HepG2 (cell line): ENCODE measurements at regions not wholly inside any gene's neighbourhood (a gene's known extent, or its start where the extent isn't known, plus 50 kb on each side); places are given as distances from the start of the nearest gene placed in this dataset.

Source experiments
- ATAC-seq: fragments of 200-7000 bp; cut with Tn5 transposase; 3 replicates; pipeline ENCODE4 v1.9.1; 2020; ENCODE audit warnings: mild to moderate bottlenecking, moderate library complexity
- BruUV-seq: library from RNA; stranded (reverse); fragments of 400-500 nt; replicated peaks from 2 replicates; lab custom pipeline; 2021; lab: Mats Ljungman, UMichigan
- CTCF ChIA-PET: fragments of 300-600 bp; formaldehyde crosslinking; extraction: SDS; loops from one replicate; lab custom pipeline; 2021; ENCODE audit warnings: low total read pairs, inconsistent platforms, low intra/inter-chr PET ratio; lab: Yijun Ruan, JAX
- POLR2A ChIA-PET: fragments of 350-600 bp; sonication (Branson Sonifier 250); formaldehyde crosslinking; loops from one replicate; lab custom pipeline; 2020; ENCODE audit warnings: antibody characterized with exemption, inconsistent platforms; lab: Yijun Ruan, JAX
- DNase-seq: peaks from one replicate; pipeline ENCODE4 v3.0.0-alpha.2; 2015; ENCODE audit warnings: low spot score
- FAIRE-seq: peaks from 3 replicates; lab custom pipeline; 2011; peaks lifted over from hg19 to GRCh38; lab: Jason Lieb, UNC
- H2AFZ ChIP-seq: one replicate; pipeline ENCODE4 v1.6.1; 2011; ENCODE audit warnings: low read length, inconsistent platforms
- H3K27ac ChIP-seq: fragments of 300-600 bp; 3 replicates; pipeline ENCODE4 v1.8.0; 2011; ENCODE audit warnings: mixed run types, mild to moderate bottlenecking, mixed read lengths, low read length, inconsistent platforms; ENCODE audit not compliant: insufficient read depth; ENCODE audit errors: extremely low read length
- H3K27me3 ChIP-seq, 2 experiments: fragments of 200-600 bp in 1 of 2; 2 replicates in 1 of 2; 3 replicates in 1 of 2; pipeline versions ENCODE4 v1.6.0 to v1.8.0; 2011; ENCODE audit warnings: low read length in 2 of 2, mild to moderate bottlenecking in 2 of 2, moderate library complexity in 2 of 2, inconsistent platforms in 1 of 2; ENCODE audit not compliant: insufficient read depth in 2 of 2, control insufficient read depth in 1 of 2
- H3K36me3 ChIP-seq, 2 experiments: fragments of 200-600 bp in 1 of 2; replicated peaks in 1 of 2; 2 replicates in 1 of 2; 3 replicates in 1 of 2; pipeline versions ENCODE4 v1.5.1 to v1.8.0; 2011; ENCODE audit warnings: low read length in 2 of 2, inconsistent platforms in 1 of 2; ENCODE audit not compliant: insufficient read depth in 2 of 2, control insufficient read depth in 1 of 2
- H3K4me1 ChIP-seq: 2 replicates; pipeline ENCODE4 v1.5.1; 2012; ENCODE audit warnings: low read length, inconsistent platforms; ENCODE audit not compliant: insufficient read depth
- H3K4me2 ChIP-seq: 2 replicates; pipeline ENCODE4 v1.6.0; 2011; ENCODE audit warnings: low read depth, low read length, inconsistent platforms
- H3K4me3 ChIP-seq, 3 experiments: fragments of 200-600 bp in 1 of 3; sonication (generic), shearing (Covaris generic) in 1 of 3; replicated peaks in 1 of 3; 2 replicates each; pipeline ENCODE4 v1.5.1; 2011 to 2016; ENCODE audit warnings: low read length in 3 of 3, inconsistent platforms in 2 of 3, low read depth in 2 of 3, mild to moderate bottlenecking in 2 of 3, control low read depth in 1 of 3, mixed read lengths in 1 of 3; ENCODE audit not compliant: insufficient read depth in 1 of 3
- H3K79me2 ChIP-seq: one replicate; pipeline ENCODE4 v1.6.1; 2011; ENCODE audit warnings: low read length, inconsistent platforms; ENCODE audit not compliant: insufficient read depth
- H3K9ac ChIP-seq: 2 replicates; pipeline ENCODE4 v1.6.0; 2011; ENCODE audit warnings: mild to moderate bottlenecking, low read depth, low read length, inconsistent platforms; ENCODE audit not compliant: insufficient read depth
- H3K9me3 ChIP-seq: 2 replicates; pipeline ENCODE4 v1.5.1; 2012; ENCODE audit warnings: mild to moderate bottlenecking, low read length
- H4K20me1 ChIP-seq: 2 replicates; pipeline ENCODE4 v1.6.0; 2011; ENCODE audit warnings: inconsistent platforms, mild to moderate bottlenecking, low read length, moderate library complexity; ENCODE audit not compliant: insufficient read depth
- ARNT2 ChIP-seq: sonication (generic); formaldehyde crosslinking; IDR thresholded peaks from 2 replicates; pipeline ENCODE4 v1.8.0; 2022; ENCODE audit warnings: mild to moderate bottlenecking, low read depth, missing genetic modification reagents, moderate library complexity
- HES4 ChIP-seq: sonication (generic); formaldehyde crosslinking; IDR thresholded peaks from 2 replicates; pipeline ENCODE4 v1.9.0; 2021; ENCODE audit warnings: mild to moderate bottlenecking, missing genetic modification reagents, borderline replicate concordance
- MAFK ChIP-seq, 2 experiments: IDR thresholded peaks in 1 of 2; conservative IDR thresholded peaks in 1 of 2; 2 replicates each; pipeline ENCODE4 v1.6.1; 2011; ENCODE audit warnings: improper control_type of control experiment in 2 of 2, low read length in 2 of 2
- ZNF660 ChIP-seq: sonication (generic); formaldehyde crosslinking; IDR thresholded peaks from 2 replicates; pipeline ENCODE4 v1.5.1; 2020; ENCODE audit warnings: mild to moderate bottlenecking, low read depth, missing genetic modification reagents, borderline replicate concordance
- in situ Hi-C: cut with HindIII; loops from 2 replicates; pipeline ENCODE4 v1.10.0; 2017; ENCODE audit warnings: low pct_unique_long_range_greater_than_20kb; ENCODE audit not compliant: extremely low pct_ligation_motif_present
- intact Hi-C: fragments of 100-400 bp; cut with micrococcal nuclease; formaldehyde crosslinking; loops from one replicate; pipeline ENCODE4 v1.10.0; 2022; ENCODE audit not compliant: unreplicated experiment
- TF ChIP-seq, protein P1 (sequence below): sonication (generic); formaldehyde crosslinking; IDR thresholded peaks from 2 replicates; pipeline ENCODE4 v1.4.0; 2020; ENCODE audit warnings: mild to moderate bottlenecking, missing genetic modification reagents
- TF ChIP-seq, protein P2 (sequence below): fragments of 450-650 bp; IDR thresholded peaks from 2 replicates; pipeline ENCODE4 v1.6.1; 2016
- TF ChIP-seq, protein P3 (sequence below): sonication (generic); formaldehyde crosslinking; IDR thresholded peaks from 2 replicates; pipeline ENCODE4 v1.4.0; 2020; ENCODE audit warnings: missing genetic modification reagents, borderline replicate concordance

DNA sequence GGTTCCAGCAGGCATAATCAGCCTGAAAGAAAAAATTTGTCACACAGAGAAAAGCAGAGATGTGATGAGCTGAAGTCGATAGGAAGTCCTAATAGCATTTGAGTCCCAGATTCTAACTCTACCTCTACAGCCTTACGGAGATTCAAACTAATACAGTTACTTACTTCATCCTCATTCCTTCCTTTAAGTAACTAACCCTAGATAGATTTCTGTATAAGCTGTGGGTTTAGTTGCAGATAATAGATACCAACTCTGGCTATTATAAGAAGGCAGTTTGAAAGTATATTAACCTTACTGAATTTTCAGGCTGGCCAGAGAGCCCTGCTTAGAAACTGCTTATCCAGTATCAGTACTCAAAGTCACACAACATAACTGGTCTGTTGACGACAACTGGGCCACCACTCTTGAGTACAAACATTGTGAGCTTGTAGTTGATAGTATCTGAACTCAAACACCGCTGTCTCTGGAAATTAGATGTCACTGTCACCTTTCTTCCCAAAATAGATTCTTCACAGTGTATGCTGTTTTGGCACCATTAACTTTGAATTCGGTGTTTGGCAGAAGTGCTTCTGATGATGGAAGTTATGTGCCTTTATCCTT, 484.3 kb downstream of the DIPK2A start (continued):
- TF ChIP-seq, protein P1, sequence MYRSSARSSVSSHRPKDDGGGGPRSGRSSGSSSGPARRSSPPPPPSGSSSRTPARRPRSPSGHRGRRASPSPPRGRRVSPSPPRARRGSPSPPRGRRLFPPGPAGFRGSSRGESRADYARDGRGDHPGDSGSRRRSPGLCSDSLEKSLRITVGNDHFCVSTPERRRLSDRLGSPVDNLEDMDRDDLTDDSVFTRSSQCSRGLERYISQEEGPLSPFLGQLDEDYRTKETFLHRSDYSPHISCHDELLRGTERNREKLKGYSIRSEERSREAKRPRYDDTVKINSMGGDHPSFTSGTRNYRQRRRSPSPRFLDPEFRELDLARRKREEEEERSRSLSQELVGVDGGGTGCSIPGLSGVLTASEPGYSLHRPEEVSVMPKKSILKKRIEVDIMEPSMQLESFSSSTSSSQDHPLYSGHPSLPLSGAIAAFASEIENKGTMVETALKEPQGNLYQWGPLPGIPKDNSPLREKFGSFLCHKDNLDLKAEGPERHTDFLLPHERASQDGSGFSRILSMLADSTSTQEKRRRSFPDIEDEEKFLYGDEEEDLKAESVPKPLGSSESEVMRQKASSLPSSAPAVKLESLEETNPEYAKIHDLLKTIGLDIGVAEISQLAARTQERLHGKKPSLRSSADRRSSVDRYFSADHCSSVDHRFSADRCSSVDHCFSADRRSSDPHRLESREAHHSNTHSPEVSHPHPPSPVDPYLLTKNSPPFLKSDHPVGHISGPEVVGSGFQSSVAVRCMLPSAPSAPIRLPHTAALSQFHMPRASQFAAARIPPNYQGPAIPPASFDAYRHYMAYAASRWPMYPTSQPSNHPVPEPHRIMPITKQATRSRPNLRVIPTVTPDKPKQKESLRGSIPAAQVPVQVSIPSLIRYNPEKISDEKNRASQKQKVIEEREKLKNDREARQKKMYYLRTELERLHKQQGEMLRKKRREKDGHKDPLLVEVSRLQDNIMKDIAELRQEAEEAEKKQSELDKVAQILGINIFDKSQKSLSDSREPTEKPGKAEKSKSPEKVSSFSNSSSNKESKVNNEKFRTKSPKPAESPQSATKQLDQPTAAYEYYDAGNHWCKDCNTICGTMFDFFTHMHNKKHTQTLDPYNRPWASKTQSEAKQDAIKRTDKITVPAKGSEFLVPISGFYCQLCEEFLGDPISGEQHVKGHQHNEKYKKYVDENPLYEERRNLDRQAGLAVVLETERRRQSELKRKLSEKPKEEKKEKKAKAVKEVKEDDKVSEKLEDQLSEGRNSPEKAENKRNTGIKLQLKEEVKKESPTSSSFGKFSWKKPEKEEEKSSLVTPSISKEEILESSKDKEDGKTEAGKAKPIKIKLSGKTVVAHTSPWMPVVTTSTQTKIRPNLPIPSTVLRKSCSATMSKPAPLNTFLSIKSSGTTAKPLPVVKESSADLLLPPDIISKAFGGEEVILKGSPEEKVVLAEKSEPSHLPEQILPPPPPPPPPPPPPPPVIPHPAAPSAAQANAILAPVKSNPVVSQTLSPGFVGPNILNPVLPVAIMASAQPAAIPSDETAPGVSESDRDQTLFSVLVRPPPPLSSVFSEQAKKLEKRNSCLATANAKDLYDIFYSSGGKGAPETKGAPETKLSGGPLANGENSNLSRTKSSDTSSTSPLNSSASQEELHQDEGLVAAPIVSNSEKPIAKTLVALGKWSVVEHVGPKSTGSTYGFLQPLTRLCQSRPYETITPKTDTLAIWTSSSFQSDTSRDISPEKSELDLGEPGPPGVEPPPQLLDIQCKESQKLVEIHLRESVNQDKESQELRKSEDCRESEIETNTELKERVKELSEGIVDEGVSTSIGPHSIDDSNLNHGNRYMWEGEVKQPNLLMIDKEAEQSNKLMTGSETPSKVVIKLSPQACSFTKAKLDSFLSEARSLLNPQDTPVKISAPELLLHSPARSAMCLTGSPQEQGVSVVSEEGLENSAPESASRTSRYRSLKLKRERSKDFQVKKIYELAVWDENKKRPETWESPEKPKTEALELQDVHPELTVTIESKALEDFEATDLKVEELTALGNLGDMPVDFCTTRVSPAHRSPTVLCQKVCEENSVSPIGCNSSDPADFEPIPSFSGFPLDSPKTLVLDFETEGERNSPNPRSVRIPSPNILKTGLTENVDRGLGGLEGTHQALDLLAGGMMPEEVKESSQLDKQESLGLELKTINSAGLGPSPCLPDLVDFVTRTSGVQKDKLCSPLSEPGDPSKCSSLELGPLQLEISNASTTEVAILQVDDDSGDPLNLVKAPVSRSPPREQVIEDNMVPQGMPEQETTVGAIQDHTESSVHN (CRISPR knock-in tag): no peak
- no peak for TF ChIP-seq MAFK (conservative IDR thresholded peaks at IDR 0.05 in 1 of 2, IDR thresholded peaks at IDR 0.05 in 1 of 2; ENCODE audit: low read length in 2 of 2)

DNA sequence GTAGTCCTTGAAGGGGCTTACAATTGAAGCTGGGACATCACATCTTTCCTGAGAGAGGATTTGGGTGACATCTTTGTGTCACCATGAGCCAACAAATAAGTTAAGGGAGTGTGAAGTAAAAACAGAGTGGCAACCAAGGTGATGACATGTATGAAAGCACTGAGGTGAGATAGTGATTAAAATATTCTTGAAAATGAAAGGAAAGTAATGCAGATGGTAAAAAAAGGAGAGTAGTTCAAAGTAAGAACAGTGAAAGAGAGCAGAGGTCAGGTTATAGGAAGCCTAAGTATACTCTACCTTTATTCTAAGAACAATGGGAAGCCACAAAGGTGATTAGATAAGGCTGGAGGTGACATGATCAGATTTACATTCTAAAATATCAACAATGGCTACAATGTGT, 486.1 kb downstream of the DIPK2A start:
- H3K27me3 ChIP-seq: no peaks in the 10 kb centered on the region
- no peaks in the 10 kb centered on the region for H3K36me3 ChIP-seq
- no peaks in the 10 kb centered on the region for H3K79me2 ChIP-seq
- no peak overlapping the region for H3K4me3 ChIP-seq
- H3K9me3 ChIP-seq: no peaks in the 10 kb centered on the region
- H4K20me1 ChIP-seq: no peaks in the 10 kb centered on the region
- H3K9ac ChIP-seq: no peak overlapping the region
- POLR2A ChIA-PET: no interaction called here
- in situ Hi-C loops (no loop called here), intact Hi-C loops (no loop called here)
- FAIRE-seq: no peak
- no peak overlapping the region for H3K27ac ChIP-seq
- DNase-seq: no peak
- no TSS peak for BruUV-seq
- no peak overlapping the region for H3K4me2 ChIP-seq
- no peak for ATAC-seq
- H2AFZ ChIP-seq: no peak overlapping the region
- H3K4me1 ChIP-seq: no peaks in the 10 kb centered on the region
- CTCF ChIA-PET: no interaction called here
- TF ChIP-seq, protein P2, sequence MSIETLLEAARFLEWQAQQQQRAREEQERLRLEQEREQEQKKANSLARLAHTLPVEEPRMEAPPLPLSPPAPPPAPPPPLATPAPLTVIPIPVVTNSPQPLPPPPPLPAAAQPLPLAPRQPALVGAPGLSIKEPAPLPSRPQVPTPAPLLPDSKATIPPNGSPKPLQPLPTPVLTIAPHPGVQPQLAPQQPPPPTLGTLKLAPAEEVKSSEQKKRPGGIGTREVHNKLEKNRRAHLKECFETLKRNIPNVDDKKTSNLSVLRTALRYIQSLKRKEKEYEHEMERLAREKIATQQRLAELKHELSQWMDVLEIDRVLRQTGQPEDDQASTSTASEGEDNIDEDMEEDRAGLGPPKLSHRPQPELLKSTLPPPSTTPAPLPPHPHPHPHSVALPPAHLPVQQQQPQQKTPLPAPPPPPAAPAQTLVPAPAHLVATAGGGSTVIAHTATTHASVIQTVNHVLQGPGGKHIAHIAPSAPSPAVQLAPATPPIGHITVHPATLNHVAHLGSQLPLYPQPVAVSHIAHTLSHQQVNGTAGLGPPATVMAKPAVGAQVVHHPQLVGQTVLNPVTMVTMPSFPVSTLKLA: no peak
- TF ChIP-seq ZNF660 (CRISPR knock-in tag) (no peak), ARNT2 (CRISPR knock-in tag) (no peak), HES4 (CRISPR knock-in tag) (no peak)
- TF ChIP-seq, protein P3, sequence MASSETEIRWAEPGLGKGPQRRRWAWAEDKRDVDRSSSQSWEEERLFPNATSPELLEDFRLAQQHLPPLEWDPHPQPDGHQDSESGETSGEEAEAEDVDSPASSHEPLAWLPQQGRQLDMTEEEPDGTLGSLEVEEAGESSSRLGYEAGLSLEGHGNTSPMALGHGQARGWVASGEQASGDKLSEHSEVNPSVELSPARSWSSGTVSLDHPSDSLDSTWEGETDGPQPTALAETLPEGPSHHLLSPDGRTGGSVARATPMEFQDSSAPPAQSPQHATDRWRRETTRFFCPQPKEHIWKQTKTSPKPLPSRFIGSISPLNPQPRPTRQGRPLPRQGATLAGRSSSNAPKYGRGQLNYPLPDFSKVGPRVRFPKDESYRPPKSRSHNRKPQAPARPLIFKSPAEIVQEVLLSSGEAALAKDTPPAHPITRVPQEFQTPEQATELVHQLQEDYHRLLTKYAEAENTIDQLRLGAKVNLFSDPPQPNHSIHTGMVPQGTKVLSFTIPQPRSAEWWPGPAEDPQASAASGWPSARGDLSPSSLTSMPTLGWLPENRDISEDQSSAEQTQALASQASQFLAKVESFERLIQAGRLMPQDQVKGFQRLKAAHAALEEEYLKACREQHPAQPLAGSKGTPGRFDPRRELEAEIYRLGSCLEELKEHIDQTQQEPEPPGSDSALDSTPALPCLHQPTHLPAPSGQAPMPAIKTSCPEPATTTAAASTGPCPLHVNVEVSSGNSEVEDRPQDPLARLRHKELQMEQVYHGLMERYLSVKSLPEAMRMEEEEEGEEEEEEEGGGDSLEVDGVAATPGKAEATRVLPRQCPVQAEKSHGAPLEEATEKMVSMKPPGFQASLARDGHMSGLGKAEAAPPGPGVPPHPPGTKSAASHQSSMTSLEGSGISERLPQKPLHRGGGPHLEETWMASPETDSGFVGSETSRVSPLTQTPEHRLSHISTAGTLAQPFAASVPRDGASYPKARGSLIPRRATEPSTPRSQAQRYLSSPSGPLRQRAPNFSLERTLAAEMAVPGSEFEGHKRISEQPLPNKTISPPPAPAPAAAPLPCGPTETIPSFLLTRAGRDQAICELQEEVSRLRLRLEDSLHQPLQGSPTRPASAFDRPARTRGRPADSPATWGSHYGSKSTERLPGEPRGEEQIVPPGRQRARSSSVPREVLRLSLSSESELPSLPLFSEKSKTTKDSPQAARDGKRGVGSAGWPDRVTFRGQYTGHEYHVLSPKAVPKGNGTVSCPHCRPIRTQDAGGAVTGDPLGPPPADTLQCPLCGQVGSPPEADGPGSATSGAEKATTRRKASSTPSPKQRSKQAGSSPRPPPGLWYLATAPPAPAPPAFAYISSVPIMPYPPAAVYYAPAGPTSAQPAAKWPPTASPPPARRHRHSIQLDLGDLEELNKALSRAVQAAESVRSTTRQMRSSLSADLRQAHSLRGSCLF (CRISPR knock-in tag): no peak
